ENCODE measurements at regions not wholly inside any gene's neighbourhood (a gene's known extent, or its start where the extent isn't known, plus 50 kb on each side); places are given as distances from the start of the nearest gene placed in this dataset.

DNA sequence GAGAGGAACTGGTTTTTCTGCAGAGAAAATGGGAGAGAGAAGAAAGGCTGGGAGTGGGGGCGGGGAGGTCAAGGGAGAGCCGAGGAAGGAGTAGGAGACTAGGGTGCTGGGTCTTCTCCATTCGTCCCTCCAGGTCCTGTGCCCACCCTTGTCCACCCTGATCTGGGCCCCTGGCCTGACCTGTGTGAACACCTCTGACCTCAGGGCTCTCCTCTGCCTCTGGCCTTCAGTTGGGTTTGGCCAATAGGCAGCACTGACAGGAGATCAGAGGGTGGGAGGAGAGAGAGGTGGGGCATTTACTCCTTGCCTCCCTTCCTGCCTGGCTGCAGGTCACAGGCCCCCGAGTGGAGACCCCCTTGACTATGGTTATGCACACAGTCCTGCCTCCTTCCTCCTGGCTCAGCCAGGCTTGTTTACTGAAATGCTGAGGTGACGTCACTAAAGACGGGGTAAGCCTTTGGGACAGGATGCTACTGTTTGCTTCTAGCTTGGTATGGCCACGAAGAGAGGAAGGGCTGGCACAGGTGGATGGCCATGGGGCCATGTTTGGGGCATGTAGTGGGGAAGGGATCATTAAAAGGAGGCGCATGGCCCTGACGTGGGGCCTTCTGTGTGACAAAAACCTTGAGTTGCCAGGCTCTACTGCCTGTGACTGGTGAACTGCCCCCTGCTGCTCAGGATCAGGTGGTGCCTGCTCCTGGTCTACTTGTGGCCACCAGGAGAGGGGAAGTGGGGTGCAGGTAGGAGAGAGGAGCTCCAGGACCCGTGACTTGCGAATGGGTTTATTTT is 248.7 kb upstream of the CSF3R start:
- no peak overlapping the region for H3K27ac ChIP-seq
- peaks cover 0 to 6% (median 0%) of the 10 kb centered on the region in 9 donors for H3K4me1 ChIP-seq
- WGBS, 2 donors = 58 to 62% methylated on average over 11 of the region's 11 CpGs
- no peaks in the 10 kb centered on the region for H3K36me3 ChIP-seq
- peaks cover 0 to 71% (median 59%) of the 10 kb centered on the region in 7 donors for H3K27me3 ChIP-seq
- intact Hi-C loops (cut with DNase I) = no loop called here
- no peak for TF ChIP-seq CTCF (IDR thresholded peaks at IDR 0.05)
- no peak for DNase-seq
- H3K9me3 ChIP-seq = no peaks in the 10 kb centered on the region
- ATAC-seq = no peak
- no peak overlapping the region for H3K4me3 ChIP-seq

DNA sequence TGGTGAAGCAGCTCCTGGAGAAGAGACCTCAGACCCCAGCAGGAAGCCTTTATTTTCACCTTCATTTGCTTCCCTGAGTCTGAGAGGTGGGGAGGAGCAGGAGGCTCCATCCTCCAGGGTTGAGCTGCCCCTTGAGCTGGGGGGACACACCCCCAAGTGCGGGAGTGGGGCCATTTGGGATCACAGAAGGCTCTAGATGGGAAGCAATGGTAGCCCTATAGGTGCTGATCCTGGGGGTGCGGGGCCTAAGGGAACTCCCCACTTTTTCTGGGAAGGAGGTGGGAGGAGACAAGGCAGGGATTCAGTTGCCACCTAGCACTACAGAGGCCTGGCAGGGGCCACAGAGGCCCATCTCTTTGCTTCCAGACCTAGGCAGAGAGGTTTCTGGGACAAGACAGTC is 247.9 kb upstream of the CSF3R start:
- Histone ChIP-seq H3K27me3 (peaks cover 0 to 63% (median 52%) of the 10 kb centered on the region in 7 donors), H3K4me3 (no peak overlapping the region), H3K27ac (no peak overlapping the region), H3K4me1 (peaks cover 0 to 6% (median 0%) of the 10 kb centered on the region in 9 donors), H3K9me3 (no peaks in the 10 kb centered on the region), H3K36me3 (no peaks in the 10 kb centered on the region)
- 70 to 81% methylated on average over 2 of the region's 2 CpGs for WGBS, 2 donors
- no peak for TF ChIP-seq CTCF (IDR thresholded peaks at IDR 0.05)
- ATAC-seq = no peak
- intact Hi-C loops (cut with DNase I) = no loop called here
- DNase-seq = no peak

DNA sequence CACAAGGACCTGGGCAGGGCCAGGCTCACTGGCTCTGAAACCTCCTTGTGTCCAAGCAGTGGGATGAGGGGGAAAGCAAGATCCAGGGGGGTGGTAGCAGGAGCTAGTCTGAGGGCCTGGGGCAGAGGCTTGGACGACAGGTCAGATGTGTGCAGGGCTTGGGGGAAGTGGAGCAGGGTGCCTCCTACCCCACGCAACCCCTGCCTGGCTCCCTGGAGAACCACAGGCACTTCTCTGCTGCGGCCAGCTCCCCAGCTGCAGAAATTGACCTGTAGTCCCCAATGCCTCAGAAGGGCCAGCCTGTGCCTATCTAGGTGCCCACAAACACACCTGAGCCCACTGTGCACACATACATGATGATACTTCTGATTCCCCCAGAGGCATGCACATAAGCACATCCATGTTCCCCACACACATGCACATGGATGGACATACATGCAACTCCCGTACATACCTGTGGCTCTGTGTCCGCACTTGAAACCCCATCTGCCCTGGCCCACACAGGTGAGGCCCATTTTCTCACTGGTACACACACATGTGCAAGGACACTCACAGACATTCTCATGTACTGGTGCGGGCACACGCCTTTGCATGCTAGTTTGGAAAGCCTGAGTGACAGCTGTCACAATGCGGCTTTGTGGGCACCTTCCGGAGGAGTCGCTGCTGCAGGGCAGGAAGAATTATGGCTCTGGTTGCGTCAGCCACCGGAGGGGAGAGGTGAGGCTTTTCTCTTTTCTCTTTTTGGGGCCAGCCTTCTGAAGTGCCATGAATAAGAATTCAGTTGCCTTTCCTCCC is 247.2 kb upstream of the CSF3R start:
- no peak overlapping the region for H3K27ac ChIP-seq
- DNase-seq (no peak), ATAC-seq (no peak)
- no peaks in the 10 kb centered on the region for H3K9me3 ChIP-seq
- peaks cover 0 to 6% (median 0%) of the 10 kb centered on the region in 9 donors for H3K4me1 ChIP-seq
- peaks cover 0 to 56% (median 46%) of the 10 kb centered on the region in 7 donors for H3K27me3 ChIP-seq
- WGBS, 2 donors = 77 to 79% methylated on average over 12 of the region's 12 CpGs
- no peak for TF ChIP-seq CTCF (IDR thresholded peaks at IDR 0.05)
- intact Hi-C loops (cut with DNase I) = no loop called here
- H3K4me3 ChIP-seq = no peak overlapping the region
- H3K36me3 ChIP-seq = no peaks in the 10 kb centered on the region

- no peak for TF ChIP-seq CTCF (IDR thresholded peaks at IDR 0.05)
- 51 to 59% methylated on average over 9 of the region's 9 CpGs for WGBS, 2 donors
- intact Hi-C loops (cut with DNase I) = no loop called here
Measured at GRCh38 chr1:36729289-36729688, 246.6 kb upstream of the CSF3R start.

More at GRCh38 chr1:36729289-36729688, 246.6 kb upstream of the CSF3R start:
- no peak for DNase-seq
- Histone ChIP-seq H3K9me3 (no peaks in the 10 kb centered on the region), H3K36me3 (no peaks in the 10 kb centered on the region), H3K27me3 (peaks cover 0 to 50% (median 40%) of the 10 kb centered on the region in 7 donors), H3K27ac (no peak overlapping the region), H3K4me1 (peaks cover 0 to 6% (median 0%) of the 10 kb centered on the region in 9 donors), H3K4me3 (no peak overlapping the region)
- ATAC-seq = peak in 1 of 8 donors; percentile 55
